Prostate gland (tissue), 2 donors: ENCODE measurements at regions not wholly inside any gene's neighbourhood (a gene's known extent, or its start where the extent isn't known, plus 50 kb on each side); places are given as distances from the start of the nearest gene placed in this dataset.

Experiments
- POLR2A ChIP-seq: fragments of 450-650 bp; IDR thresholded peaks from one replicate; pipeline ENCODE4 v1.6.1; 2016; ENCODE audit warnings: antibody characterized with exemption, mild to moderate bottlenecking
- TF ChIP-seq, protein P1 (sequence below), 4 experiments: fragments of 200-600 bp in 2 of 4; fragments of 450-650 bp in 2 of 4; sonication (generic) in 2 of 4; IDR thresholded peaks; 1 replicate in 3 of 4; 2 replicates in 1 of 4; pipeline ENCODE4 v1.5.1; 2016 to 2019; ENCODE audit warnings: antibody characterized with exemption in 4 of 4, mild to moderate bottlenecking in 2 of 4, moderate library complexity in 2 of 4

GRCh38 chr11:42058794-42059193, 599.3 kb upstream of the LRRC4C start:
- TF ChIP-seq, protein P1, sequence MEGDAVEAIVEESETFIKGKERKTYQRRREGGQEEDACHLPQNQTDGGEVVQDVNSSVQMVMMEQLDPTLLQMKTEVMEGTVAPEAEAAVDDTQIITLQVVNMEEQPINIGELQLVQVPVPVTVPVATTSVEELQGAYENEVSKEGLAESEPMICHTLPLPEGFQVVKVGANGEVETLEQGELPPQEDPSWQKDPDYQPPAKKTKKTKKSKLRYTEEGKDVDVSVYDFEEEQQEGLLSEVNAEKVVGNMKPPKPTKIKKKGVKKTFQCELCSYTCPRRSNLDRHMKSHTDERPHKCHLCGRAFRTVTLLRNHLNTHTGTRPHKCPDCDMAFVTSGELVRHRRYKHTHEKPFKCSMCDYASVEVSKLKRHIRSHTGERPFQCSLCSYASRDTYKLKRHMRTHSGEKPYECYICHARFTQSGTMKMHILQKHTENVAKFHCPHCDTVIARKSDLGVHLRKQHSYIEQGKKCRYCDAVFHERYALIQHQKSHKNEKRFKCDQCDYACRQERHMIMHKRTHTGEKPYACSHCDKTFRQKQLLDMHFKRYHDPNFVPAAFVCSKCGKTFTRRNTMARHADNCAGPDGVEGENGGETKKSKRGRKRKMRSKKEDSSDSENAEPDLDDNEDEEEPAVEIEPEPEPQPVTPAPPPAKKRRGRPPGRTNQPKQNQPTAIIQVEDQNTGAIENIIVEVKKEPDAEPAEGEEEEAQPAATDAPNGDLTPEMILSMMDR (IDR thresholded peaks at IDR 0.05) = no peak
- TF ChIP-seq POLR2A = no peak
